Liver (tissue), 8 donors: ENCODE measurements at regions not wholly inside any gene's neighbourhood (a gene's known extent, or its start where the extent isn't known, plus 50 kb on each side); places are given as distances from the start of the nearest gene placed in this dataset.

Experiments used
- DNase-seq: peaks from one replicate; pipeline ENCODE4 v3.0.0-alpha.2; 2017; ENCODE audit warnings: low spot score
- H3K27ac ChIP-seq, 2 donors: one replicate each; pipeline ENCODE4 v1.7.0; 2013; ENCODE audit warnings: inconsistent platforms in 2 of 2, low read length in 2 of 2, control low read depth in 1 of 2, low read depth in 1 of 2, mild to moderate bottlenecking in 1 of 2
- H3K27me3 ChIP-seq, 4 donors: one replicate each; pipeline versions ENCODE4 v1.6.1 to v1.7.0; 2013; ENCODE audit warnings: low read length in 3 of 4, inconsistent platforms in 1 of 4, mild to moderate bottlenecking in 1 of 4, moderate library complexity in 1 of 4; ENCODE audit not compliant: control insufficient read depth in 4 of 4, insufficient read depth in 4 of 4
- H3K36me3 ChIP-seq, 4 donors: one replicate each; pipeline versions ENCODE4 v1.6.1 to v1.7.0; 2013; ENCODE audit warnings: low read length in 3 of 4, mild to moderate bottlenecking in 3 of 4, low read depth in 1 of 4, moderate library complexity in 1 of 4; ENCODE audit not compliant: control insufficient read depth in 4 of 4, insufficient read depth in 3 of 4
- H3K4me1 ChIP-seq, 4 donors: one replicate each; pipeline versions ENCODE4 v1.6.1 to v1.7.0; 2013; ENCODE audit warnings: low read length in 3 of 4, mild to moderate bottlenecking in 3 of 4, moderate library complexity in 1 of 4; ENCODE audit not compliant: control insufficient read depth in 4 of 4, insufficient read depth in 4 of 4
- H3K4me3 ChIP-seq, 3 donors: one replicate each; pipeline versions ENCODE4 v1.6.1 to v1.7.0; 2013; ENCODE audit warnings: low read length in 3 of 3, control low read depth in 1 of 3, low read depth in 1 of 3, mild to moderate bottlenecking in 1 of 3
- H3K9ac ChIP-seq, 2 donors: one replicate each; pipeline ENCODE4 v1.7.0; 2013; ENCODE audit warnings: low read length in 2 of 2, mild to moderate bottlenecking in 2 of 2, moderate library complexity in 2 of 2, control low read depth in 1 of 2, low read depth in 1 of 2
- H3K9me3 ChIP-seq, 4 donors: one replicate each; pipeline versions ENCODE4 v1.6.1 to v1.7.0; 2013; ENCODE audit warnings: low read length in 3 of 4; ENCODE audit not compliant: control insufficient read depth in 4 of 4
- ATF3 ChIP-seq: IDR thresholded peaks from 2 replicates; pipeline ENCODE4 v1.6.1; 2016; ENCODE audit warnings: antibody characterized with exemption
- GABPA ChIP-seq, 2 donors: IDR thresholded peaks in 1 of 2; conservative IDR thresholded peaks in 1 of 2; 2 replicates each; pipeline ENCODE4 v1.6.1; 2016; ENCODE audit warnings: antibody characterized with exemption in 2 of 2, mild to moderate bottlenecking in 1 of 2, moderate library complexity in 1 of 2
- HNF4A ChIP-seq, 2 donors: conservative IDR thresholded peaks; 2 replicates each; pipeline ENCODE4 v1.6.1; 2016; ENCODE audit warnings: antibody characterized with exemption in 2 of 2, mild to moderate bottlenecking in 2 of 2
- HNF4G ChIP-seq: IDR thresholded peaks from 2 replicates; pipeline ENCODE4 v1.6.1; 2016; ENCODE audit warnings: antibody characterized with exemption
- JUND ChIP-seq, 2 donors: IDR thresholded peaks; 2 replicates each; pipeline ENCODE4 v1.6.1; 2016; ENCODE audit warnings: antibody characterized with exemption in 2 of 2
- MAX ChIP-seq: IDR thresholded peaks from 2 replicates; pipeline ENCODE4 v1.6.1; 2016; ENCODE audit warnings: antibody characterized with exemption
- RAD21 ChIP-seq, 2 donors: IDR thresholded peaks; 2 replicates each; pipeline ENCODE4 v1.6.1; 2016; ENCODE audit warnings: antibody characterized with exemption in 2 of 2, mild to moderate bottlenecking in 2 of 2
- REST ChIP-seq: IDR thresholded peaks from 2 replicates; pipeline ENCODE4 v1.6.1; 2016; ENCODE audit warnings: antibody characterized with exemption, mild to moderate bottlenecking
- TAF1 ChIP-seq: conservative IDR thresholded peaks from 2 replicates; pipeline ENCODE4 v1.6.1; 2016; ENCODE audit warnings: antibody characterized with exemption, mild to moderate bottlenecking
- WGBS: extraction: QIAGEN DNeasy Blood & Tissue Kit; methylation state at CpG from one replicate; pipeline ENCODE4 v1.1.7; 2013; 5-methylcytosine and 5-hydroxymethylcytosine counted together
- TF ChIP-seq, protein P1 (sequence below): fragments of 150-350 bp; IDR thresholded peaks from 2 replicates; pipeline ENCODE4 v1.5.1; 2017; ENCODE audit warnings: improper control_type of control experiment, low read depth, low read length; ENCODE audit not compliant: missing input control
- donor health status: healthy.
- donor health status: healthy.
- donor health status: healthy.
- donor health status: healthy.
- donor health status: healthy.

GRCh38 chr5:28549588-28549987 is 1511.2 kb upstream of the CDH9 start:
- Histone ChIP-seq H3K4me3 (no peak overlapping the region), H3K27me3 (no peaks in the 10 kb centered on the region), H3K36me3 (no peaks in the 10 kb centered on the region), H3K4me1 (no peaks in the 10 kb centered on the region), H3K9ac (no peak overlapping the region), H3K9me3 (peaks cover 0 to 10% (median 0%) of the 10 kb centered on the region in 4 donors), H3K27ac (no peak overlapping the region)
- WGBS, result 34% methylated on average over 2 of the region's 2 CpGs
- no peak for DNase-seq
- TF ChIP-seq ATF3 (no peak), TAF1 (no peak), MAX (no peak), HNF4A (conservative IDR thresholded peaks at IDR 0.05) (no peak), JUND (IDR thresholded peaks at IDR 0.05) (no peak), HNF4G (no peak)
- TF ChIP-seq, protein P1, sequence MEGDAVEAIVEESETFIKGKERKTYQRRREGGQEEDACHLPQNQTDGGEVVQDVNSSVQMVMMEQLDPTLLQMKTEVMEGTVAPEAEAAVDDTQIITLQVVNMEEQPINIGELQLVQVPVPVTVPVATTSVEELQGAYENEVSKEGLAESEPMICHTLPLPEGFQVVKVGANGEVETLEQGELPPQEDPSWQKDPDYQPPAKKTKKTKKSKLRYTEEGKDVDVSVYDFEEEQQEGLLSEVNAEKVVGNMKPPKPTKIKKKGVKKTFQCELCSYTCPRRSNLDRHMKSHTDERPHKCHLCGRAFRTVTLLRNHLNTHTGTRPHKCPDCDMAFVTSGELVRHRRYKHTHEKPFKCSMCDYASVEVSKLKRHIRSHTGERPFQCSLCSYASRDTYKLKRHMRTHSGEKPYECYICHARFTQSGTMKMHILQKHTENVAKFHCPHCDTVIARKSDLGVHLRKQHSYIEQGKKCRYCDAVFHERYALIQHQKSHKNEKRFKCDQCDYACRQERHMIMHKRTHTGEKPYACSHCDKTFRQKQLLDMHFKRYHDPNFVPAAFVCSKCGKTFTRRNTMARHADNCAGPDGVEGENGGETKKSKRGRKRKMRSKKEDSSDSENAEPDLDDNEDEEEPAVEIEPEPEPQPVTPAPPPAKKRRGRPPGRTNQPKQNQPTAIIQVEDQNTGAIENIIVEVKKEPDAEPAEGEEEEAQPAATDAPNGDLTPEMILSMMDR, result no peak

GRCh38 chr5:28548856-28549255 is 1510.5 kb upstream of the CDH9 start:
- H3K27me3 ChIP-seq, result no peaks in the 10 kb centered on the region
- H3K4me1 ChIP-seq, result no peaks in the 10 kb centered on the region
- no peaks in the 10 kb centered on the region for H3K36me3 ChIP-seq
- WGBS, result 28% methylated on average over 1 of the region's 1 CpG
- H3K4me3 ChIP-seq, result no peak overlapping the region
- TF ChIP-seq GABPA (IDR thresholded peaks at IDR 0.05 in 1 of 2, conservative IDR thresholded peaks at IDR 0.05 in 1 of 2) (no peak), JUND (IDR thresholded peaks at IDR 0.05) (no peak), HNF4A (conservative IDR thresholded peaks at IDR 0.05) (no peak), RAD21 (IDR thresholded peaks at IDR 0.05) (no peak), REST (no peak)
- TF ChIP-seq, protein P1, result no peak
- DNase-seq, result no peak
- peaks cover 0 to 10% (median 0%) of the 10 kb centered on the region in 4 donors for H3K9me3 ChIP-seq
- H3K9ac ChIP-seq, result no peak overlapping the region
- H3K27ac ChIP-seq, result no peak overlapping the region
